ENCODE measurements at regions not wholly inside any gene's neighbourhood (a gene's known extent, or its start where the extent isn't known, plus 50 kb on each side); places are given as distances from the start of the nearest gene placed in this dataset.

GRCh38 chr10:63711361-63711760 lies 190.2 kb downstream of the REEP3 start:
- Histone ChIP-seq H3K27ac (no peak overlapping the region), H3K9me3 (no peaks in the 10 kb centered on the region), H3K4me1 (ENCODE audit: insufficient read depth) (peaks cover 11% of the 10 kb centered on the region), H3K4me3 (no peak overlapping the region), H3K36me3 (no peaks in the 10 kb centered on the region), H3K27me3 (no peaks in the 10 kb centered on the region)
- TF ChIP-seq EP300 (IDR thresholded peaks at IDR 0.05) (no peak), POLR2A (IDR thresholded peaks at IDR 0.05) (no peak), CTCF (IDR thresholded peaks at IDR 0.05) (no peak)
- 69 to 71% (median 70%) methylated on average over 4 of the region's 4 CpGs for WGBS, 3 donors
- no peak for DNase-seq
- intact Hi-C loops (cut with DNase I): loop anchor here in 3 of 4 donors (5.0 to 10.0 kb wide), 4 partner anchors 79 to 547 kb away; partner anchors contain the start of genes JMJD1C (in 1 of the 3) and REEP3 (in 1 of the 3)

- Histone ChIP-seq H3K36me3 (no peaks in the 10 kb centered on the region), H3K27ac (peak overlapping the region in 1 of 2 donors; percentile 66), H3K4me1 (ENCODE audit: insufficient read depth) (peaks cover 11% of the 10 kb centered on the region), H3K9me3 (no peaks in the 10 kb centered on the region), H3K27me3 (no peaks in the 10 kb centered on the region), H3K4me3 (no peak overlapping the region)
- TF ChIP-seq CTCF (IDR thresholded peaks at IDR 0.05) (no peak), POLR2A (IDR thresholded peaks at IDR 0.05) (no peak), EP300 (IDR thresholded peaks at IDR 0.05) (no peak)
- intact Hi-C loops (cut with DNase I): loop anchor here in 3 of 4 donors (5.0 to 10.0 kb wide), 4 partner anchors 80 to 547 kb away; partner anchors contain the start of genes JMJD1C (in 1 of the 3) and REEP3 (in 1 of the 3)
- 16 to 21% (median 18%) methylated on average over 6 of the region's 6 CpGs for WGBS, 3 donors
- peak; percentile 84 to 93 (median 88) for DNase-seq
Observed at GRCh38 chr10:63711867-63712716, 190.9 kb downstream of the REEP3 start.

GRCh38 chr10:63712717-63713115 lies 191.5 kb downstream of the REEP3 start:
- Histone ChIP-seq H3K27me3 (no peaks in the 10 kb centered on the region), H3K36me3 (no peaks in the 10 kb centered on the region), H3K4me1 (ENCODE audit: insufficient read depth) (peaks cover 11% of the 10 kb centered on the region), H3K4me3 (no peak overlapping the region), H3K9me3 (no peaks in the 10 kb centered on the region), H3K27ac (peak overlapping the region in 1 of 2 donors; percentile 66)
- TF ChIP-seq POLR2A (IDR thresholded peaks at IDR 0.05) (no peak), EP300 (IDR thresholded peaks at IDR 0.05) (no peak), CTCF (IDR thresholded peaks at IDR 0.05) (no peak)
- intact Hi-C loops (cut with DNase I): loop anchor here in 3 of 4 donors (5.0 to 10.0 kb wide), 4 partner anchors 80 to 548 kb away; partner anchors contain the start of genes JMJD1C (in 1 of the 3) and REEP3 (in 1 of the 3)
- 9 to 14% (median 13%) methylated on average over 1 of the region's 1 CpG for WGBS, 3 donors
- no peak for DNase-seq

GRCh38 chr10:63713191-63714144 lies 192.3 kb downstream of the REEP3 start:
- H3K27ac ChIP-seq: peak overlapping the region; percentile 46 to 66
- WGBS, 3 donors: 7 to 13% (median 8%) methylated on average over 7 of the region's 7 CpGs
- H3K4me3 ChIP-seq: no peak overlapping the region
- intact Hi-C loops (cut with DNase I): loop anchor here in 3 of 4 donors (5.0 to 10.0 kb wide), 4 partner anchors 81 to 549 kb away; partner anchors contain the start of genes JMJD1C (in 1 of the 3) and REEP3 (in 1 of the 3)
- no peaks in the 10 kb centered on the region for H3K36me3 ChIP-seq
- peaks cover 11% of the 10 kb centered on the region for H3K4me1 ChIP-seq (ENCODE audit: insufficient read depth)
- peak; percentile 77 to 91 (median 86) for DNase-seq
- H3K27me3 ChIP-seq: no peaks in the 10 kb centered on the region
- no peaks in the 10 kb centered on the region for H3K9me3 ChIP-seq
- no peak for TF ChIP-seq EP300 (IDR thresholded peaks at IDR 0.05)
